Epidermal melanocyte (primary cell): ENCODE measurements at regions not wholly inside any gene's neighbourhood (a gene's known extent, or its start where the extent isn't known, plus 50 kb on each side); places are given as distances from the start of the nearest gene placed in this dataset.
A peak's percentile ranks its signal among the peaks of the same experiment; 100 is the strongest.
"Not testable (repeated sequence)": the region's sequence is repeated elsewhere in the genome, so short reads cannot be mapped to it uniquely, and the experiment has no call there.

Source experiments
- DNase-seq: peaks from one replicate; pipeline ENCODE4 v3.0.0; 2011; ENCODE audit warnings: low spot score; ENCODE audit not compliant: insufficient read length

- DNase-seq: no peak
These were observed 114.5 kb downstream of the KCNRG start for GRCh38 chr13:50129706-50130122.

DNA sequence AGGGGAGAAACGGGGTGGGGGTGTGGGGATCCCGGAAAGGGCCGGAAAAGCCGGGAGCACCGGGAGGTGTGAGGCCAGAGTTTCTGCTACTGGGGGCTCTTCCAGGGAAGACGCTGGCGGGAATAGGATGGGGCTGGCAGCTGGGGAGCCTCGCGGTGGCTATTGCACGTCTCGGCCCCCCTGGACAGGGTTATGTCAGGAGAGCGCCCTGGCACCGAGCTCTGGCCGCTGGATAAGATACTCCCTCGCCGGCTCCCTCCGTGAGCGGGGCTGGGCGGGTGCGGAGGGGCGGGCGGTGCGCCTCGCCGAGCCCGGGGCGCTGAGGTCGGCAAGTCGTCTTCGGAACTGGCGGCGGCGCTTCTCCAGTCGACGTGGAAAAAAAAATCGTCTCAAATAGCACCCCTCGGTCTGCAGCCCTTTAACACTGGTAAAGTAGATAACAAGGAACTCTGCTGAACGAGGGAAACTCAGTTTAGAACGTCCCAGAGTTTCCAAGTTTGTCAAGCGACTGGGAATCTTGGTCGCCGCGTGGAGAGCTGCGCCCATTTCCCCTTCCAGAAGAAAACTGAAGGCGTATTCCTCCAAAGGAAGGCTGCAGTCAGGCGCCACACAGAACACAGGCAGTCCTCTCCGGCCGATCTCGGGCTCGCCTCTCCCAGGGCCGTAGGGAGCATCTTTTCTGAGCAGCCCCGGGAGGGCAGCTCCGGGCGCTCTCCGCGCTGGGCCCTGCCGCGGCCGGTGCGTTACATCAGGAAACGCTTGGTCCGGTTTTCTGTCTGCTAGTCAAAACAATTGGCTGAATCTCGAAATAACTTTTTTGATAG lies 115.1 kb downstream of the KCNRG start:
- peak; percentile 32 for DNase-seq

GRCh38 chr13:50131920-50132903 lies 117.0 kb downstream of the KCNRG start:
- DNase-seq: no peak

DNA sequence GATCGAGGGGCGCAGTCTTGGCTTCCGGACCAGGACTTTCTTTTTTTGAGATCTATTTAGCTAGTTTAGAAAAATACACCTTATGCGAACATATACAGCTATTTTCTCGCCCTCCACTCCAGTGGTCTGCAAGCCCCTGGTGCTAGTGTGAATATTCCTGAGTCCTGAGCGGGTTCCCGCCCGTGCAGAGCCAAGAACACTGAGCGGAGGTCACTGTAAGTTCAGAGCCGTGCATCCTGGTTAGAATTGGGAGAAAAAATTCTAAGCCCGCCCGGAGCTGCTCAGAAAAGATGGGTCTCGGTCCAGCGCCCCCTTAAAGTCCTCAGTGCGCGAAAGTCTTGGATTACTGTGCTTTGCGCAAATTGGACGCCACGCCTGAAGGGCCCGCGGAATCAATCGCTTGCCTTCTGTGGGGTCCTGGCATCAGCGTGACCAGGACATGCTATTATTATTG lies 117.7 kb downstream of the KCNRG start:
- DNase-seq: no peak

DNA sequence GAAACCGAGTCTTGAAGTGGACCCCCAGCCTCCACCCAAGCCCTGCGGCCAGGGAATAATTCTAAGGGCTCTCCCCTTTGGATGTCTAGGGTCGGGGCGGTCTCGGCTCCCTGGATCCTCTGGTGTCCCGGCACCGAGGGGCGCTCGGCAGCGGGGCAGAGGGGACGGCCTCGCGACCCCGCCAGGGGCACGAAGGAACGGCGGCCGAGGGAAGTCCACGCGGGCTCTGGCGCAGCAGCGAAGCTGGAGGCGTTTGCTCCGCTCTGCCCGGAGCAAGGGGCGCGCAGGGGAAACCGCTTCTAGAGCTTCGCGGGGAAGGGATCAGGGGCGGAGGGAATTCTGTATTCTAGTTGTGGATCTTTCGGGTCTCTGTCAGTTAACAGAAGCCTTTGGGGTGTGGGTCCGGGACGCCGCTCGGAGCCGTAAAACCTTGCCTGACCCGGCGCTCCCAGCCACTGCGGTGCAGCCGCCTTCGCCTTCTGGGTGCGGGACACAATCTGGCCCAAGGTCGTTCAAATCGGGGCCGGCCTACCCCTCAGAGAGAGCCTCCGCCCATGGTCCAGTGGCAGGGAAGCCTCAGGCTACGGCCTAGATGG lies 118.2 kb downstream of the KCNRG start:
- no peak for DNase-seq

DNA sequence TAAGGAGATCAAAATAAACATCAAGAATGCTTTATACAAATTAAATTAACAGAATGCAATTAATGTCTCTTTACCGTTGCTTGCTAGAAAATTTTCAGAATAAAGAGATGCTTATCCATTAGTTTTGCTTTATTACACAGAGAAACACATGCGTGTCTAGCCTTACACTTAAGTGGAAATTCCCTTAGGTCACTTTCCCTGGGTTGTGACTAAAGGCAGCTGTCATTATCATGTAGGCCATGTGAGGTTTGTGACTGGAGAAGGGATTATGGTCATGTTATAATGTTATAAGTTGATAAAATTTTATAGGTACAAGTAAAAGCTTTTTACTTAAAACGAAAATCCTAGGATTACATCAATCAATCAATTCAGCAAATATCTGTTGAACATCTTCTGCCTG lies 121.0 kb downstream of the KCNRG start:
- no peak for DNase-seq

DNA sequence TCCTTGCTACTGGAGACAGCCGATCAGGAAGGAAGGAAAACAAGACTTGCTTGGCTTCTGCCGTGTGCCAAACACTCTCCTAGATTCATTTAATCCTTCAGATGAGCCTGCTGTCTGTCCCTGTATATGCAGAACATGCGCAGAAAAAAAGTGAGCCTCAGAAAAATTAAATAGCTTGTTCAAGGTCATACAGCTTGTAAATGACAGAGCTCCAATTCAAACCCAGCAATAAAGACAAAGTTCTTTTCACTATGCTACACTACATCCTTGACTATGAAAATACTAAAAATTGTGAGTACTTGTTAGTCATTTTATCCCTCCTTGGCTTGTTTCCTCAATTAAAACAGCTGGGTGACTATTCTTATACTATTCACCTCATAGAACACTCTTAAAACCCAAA lies 121.4 kb downstream of the KCNRG start:
- DNase-seq: no peak

GRCh38 chr13:50139435-50139934 lies 124.2 kb downstream of the KCNRG start:
- not testable (repeated sequence) for DNase-seq

DNA sequence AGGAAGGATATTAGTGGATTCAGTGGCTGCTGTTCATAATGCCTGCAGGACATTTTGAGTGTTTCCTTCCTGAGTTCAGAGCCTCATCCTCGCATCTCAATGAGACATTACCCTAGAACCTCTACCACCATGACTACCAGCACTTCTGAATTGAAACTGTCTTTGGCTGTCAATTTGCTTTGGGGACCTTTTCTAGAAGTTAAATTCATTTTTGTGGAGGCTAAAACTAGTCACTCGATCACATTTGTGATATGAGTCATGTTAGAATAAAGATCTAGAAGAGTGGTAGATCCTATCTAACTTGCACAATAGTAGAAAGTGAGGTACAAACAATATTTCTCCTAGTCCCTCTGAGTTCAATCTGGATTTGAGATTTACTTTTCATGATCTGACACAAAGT lies 124.9 kb downstream of the KCNRG start:
- DNase-seq: no peak

DNA sequence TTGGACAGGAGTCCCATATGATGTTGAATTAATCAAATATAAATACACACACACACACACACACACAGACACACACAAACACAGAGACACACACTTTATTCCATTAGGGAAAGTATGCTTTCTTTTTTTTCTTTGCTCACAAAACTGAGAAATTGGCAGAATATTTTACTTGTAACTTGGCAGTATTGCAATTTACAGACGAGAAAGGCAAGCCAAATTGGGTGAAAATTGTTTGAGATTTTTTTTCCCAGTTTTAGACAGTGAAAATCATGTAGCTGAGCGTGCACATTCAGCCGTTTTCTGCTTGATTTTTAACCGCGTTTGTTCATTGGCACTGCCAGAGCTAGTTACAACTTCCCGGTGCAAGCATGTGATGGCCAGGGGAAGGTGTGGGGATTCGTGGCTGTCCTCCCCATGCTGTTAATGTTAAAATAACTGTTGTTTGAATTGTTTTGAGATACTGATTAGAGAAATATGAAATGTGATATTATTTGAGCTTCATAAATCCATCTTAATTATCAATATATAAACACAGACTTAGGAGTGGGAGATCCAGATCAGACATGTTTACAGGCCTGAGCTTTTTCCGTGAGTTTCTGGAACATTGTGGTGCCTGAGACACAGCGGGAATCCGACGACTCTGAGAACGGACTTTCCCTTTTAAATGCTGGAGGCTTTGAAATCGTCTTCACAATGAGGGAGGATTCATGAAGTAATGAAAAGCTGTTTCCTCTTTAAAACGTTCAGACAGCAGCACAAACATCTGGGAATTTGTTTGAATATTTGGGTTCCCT lies 125.5 kb downstream of the KCNRG start:
- no peak for DNase-seq

DNA sequence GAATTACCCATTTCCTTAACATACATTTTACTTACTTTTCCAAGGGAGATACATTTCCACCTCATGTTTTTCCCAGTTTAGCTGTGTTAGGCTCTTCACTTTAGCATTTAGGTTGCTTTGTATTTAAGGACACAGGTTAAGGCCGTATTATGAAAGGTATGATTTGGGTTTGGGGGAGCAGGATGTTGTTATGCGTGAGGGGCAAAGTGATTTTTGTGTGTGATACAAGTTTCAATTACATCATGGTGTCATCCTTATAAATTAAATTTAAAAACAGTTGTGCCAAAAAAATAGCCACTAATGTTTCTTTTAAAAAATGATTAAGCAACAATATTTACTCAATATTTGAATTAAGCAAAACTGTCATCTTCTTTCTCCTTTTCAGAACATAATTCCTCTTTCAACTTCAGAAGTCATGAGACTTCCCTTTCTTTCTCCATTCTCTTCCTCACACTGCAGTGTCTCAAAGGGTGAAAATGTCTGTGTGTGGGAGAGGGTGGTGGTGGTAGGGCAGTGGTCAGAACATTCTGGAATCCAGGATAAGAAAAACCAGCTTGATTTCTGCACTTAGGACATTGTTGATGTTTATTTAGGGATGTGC lies 126.2 kb downstream of the KCNRG start:
- no peak for DNase-seq

GRCh38 chr13:50144246-50145160 lies 129.3 kb downstream of the KCNRG start:
- no peak for DNase-seq

GRCh38 chr13:50149214-50149613 lies 134.0 kb downstream of the KCNRG start:
- no peak for DNase-seq

- DNase-seq: no peak
These were observed 134.7 kb downstream of the KCNRG start for GRCh38 chr13:50149932-50150331.

- no peak for DNase-seq
These were observed 137.0 kb downstream of the KCNRG start for GRCh38 chr13:50152224-50152623.

- DNase-seq: no peak
These were observed 137.5 kb downstream of the KCNRG start for GRCh38 chr13:50152655-50153309.

DNA sequence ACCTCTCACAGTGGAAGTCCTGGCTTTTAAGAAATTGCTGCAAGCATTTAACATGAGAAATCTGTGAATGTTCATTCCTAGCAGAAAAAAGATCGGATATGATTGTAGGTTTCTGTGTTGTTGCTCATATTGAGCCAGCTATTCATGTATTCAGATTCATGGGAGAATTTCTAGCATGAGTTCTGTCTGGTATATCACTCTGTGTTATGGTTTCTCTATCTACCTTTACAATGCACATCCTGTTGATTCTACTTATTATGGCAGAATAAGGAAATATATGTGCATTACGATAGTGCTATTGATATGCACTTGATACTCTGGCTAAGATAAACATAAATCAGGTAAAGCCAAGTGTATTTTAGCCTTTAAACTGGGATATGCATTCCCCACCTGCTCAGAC lies 138.2 kb downstream of the KCNRG start:
- DNase-seq: no peak

DNA sequence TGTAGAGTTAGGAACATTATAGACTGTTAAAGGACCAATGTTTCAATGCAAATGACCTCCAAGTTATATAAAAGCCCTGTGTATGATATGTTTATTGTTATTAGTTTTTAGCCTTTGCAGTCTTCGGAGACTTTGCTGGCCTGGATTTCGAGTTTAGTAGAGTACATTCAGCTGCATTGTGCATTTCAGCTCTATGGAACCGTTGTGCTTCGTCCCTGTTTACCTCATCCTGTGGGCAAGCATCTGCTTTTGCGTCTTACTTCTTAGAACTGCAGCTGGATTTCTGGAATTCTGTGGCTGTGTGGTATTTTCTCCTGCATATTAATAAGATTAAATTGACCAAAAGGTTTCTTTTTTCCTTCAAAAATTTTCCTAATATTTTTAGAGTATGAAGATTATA lies 138.6 kb downstream of the KCNRG start:
- DNase-seq: no peak

DNA sequence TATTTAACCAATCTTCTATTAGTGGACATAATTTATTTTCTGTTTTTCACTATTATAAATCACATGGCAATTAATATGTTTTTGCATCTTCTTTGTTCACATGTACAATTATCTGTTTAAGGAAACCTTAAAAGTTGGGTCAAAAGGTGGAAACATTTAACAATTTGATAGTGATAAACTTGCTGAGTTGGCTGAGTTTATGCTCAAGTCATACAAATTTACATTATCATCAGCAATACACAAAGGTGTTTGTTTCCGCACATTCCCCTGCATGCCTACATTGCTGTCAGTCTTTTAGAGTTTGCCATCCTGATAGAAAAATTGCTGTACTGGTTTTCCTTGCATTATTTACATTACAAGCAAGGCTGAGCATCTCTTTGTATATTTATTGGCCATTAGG lies 139.5 kb downstream of the KCNRG start:
- no peak for DNase-seq
